Endothelial cell of umbilical vein (primary cell): ENCODE measurements at regions not wholly inside any gene's neighbourhood (a gene's known extent, or its start where the extent isn't known, plus 50 kb on each side); places are given as distances from the start of the nearest gene placed in this dataset.

Experiments
- CTCF ChIP-seq, 2 donors: IDR thresholded peaks; 1 replicate in 1 of 2; 2 replicates in 1 of 2; pipeline ENCODE4 v1.5.1; 2011; ENCODE audit warnings: low read length in 2 of 2, mild to moderate bottlenecking in 2 of 2, moderate library complexity in 2 of 2, control low read depth in 1 of 2, inconsistent platforms in 1 of 2, low read depth in 1 of 2; ENCODE audit not compliant: insufficient read depth in 1 of 2; ENCODE audit errors: extremely low read depth in 1 of 2
- EZH2 ChIP-seq: IDR thresholded peaks from 2 replicates; pipeline ENCODE4 v1.6.1; 2012; ENCODE audit warnings: borderline replicate concordance, low read depth, mild to moderate bottlenecking, moderate library complexity, low read length, inconsistent platforms; ENCODE audit not compliant: severe bottlenecking
- FOS ChIP-seq: IDR thresholded peaks from 2 replicates; pipeline ENCODE4 v1.6.1; 2011; ENCODE audit warnings: mild to moderate bottlenecking, low read length, moderate library complexity, borderline replicate concordance; ENCODE audit not compliant: insufficient read depth
- MYC ChIP-seq: IDR thresholded peaks from one replicate; pipeline ENCODE4 v1.6.1; 2011; ENCODE audit warnings: mild to moderate bottlenecking, low read depth, low read length
- POLR2A ChIP-seq: IDR thresholded peaks from 2 replicates; pipeline ENCODE4 v1.6.1; 2012; ENCODE audit warnings: low read depth, mild to moderate bottlenecking, control low read depth, low read length
- POLR2AphosphoS5 ChIP-seq: IDR thresholded peaks from 2 replicates; pipeline ENCODE4 v1.6.1; 2012; ENCODE audit warnings: low read depth, mild to moderate bottlenecking, control low read depth, low read length, moderate library complexity; ENCODE audit not compliant: insufficient read depth

- TF ChIP-seq POLR2A (no peak), CTCF (IDR thresholded peaks at IDR 0.05; ENCODE audit: extremely low read depth in 1 of 2, insufficient read depth in 1 of 2, low read depth in 1 of 2, low read length in 2 of 2) (no peak), EZH2 (no peak), POLR2AphosphoS5 (no peak), FOS (no peak), MYC (no peak)
Observed at GRCh38 chrX:88612870-88613329, 134.1 kb upstream of the CPXCR1 start.
